Neural crest cell (in vitro differentiated cells): ENCODE measurements at regions not wholly inside any gene's neighbourhood (a gene's known extent, or its start where the extent isn't known, plus 50 kb on each side); places are given as distances from the start of the nearest gene placed in this dataset.

Source experiments
- DNase-seq: peaks from one replicate; pipeline ENCODE4 v3.0.0; 2021; ENCODE audit warnings: low read depth, mixed read lengths, low spot score
- H3K27ac Mint-ChIP-seq: one replicate; pipeline ENCODE4 v1.8.0; 2021; ENCODE audit warnings: mild to moderate bottlenecking, mixed read lengths; ENCODE audit not compliant: unreplicated experiment
- H3K27me3 Mint-ChIP-seq: 2 replicates; pipeline ENCODE4 v1.8.0; 2021; ENCODE audit warnings: low read depth, mild to moderate bottlenecking, mixed read lengths
- H3K36me3 Mint-ChIP-seq: 2 replicates; pipeline ENCODE4 v1.8.0; 2021; ENCODE audit warnings: low read depth, mild to moderate bottlenecking, mixed read lengths
- H3K4me1 Mint-ChIP-seq: 2 replicates; pipeline ENCODE4 v1.8.0; 2021; ENCODE audit warnings: mixed read lengths
- H3K4me3 Mint-ChIP-seq: one replicate; pipeline ENCODE4 v1.8.0; 2021; ENCODE audit warnings: mild to moderate bottlenecking, mixed read lengths
- H3K9me3 Mint-ChIP-seq: 2 replicates; pipeline ENCODE4 v1.8.0; 2021; ENCODE audit warnings: mixed read lengths
- CTCF ChIP-seq: fragments of 200-600 bp; sonication (generic); conservative IDR thresholded peaks from 2 replicates; pipeline ENCODE4 v1.5.0; 2021; ENCODE audit warnings: antibody characterized with exemption, mild to moderate bottlenecking

- Mint-ChIP-seq H3K4me1 (peaks cover 4% of the 10 kb centered on the region), H3K4me3 (no peak overlapping the region), H3K9me3 (no peaks in the 10 kb centered on the region), H3K27ac (no peak overlapping the region), H3K27me3 (no peaks in the 10 kb centered on the region), H3K36me3 (no peaks in the 10 kb centered on the region)
- no peak for DNase-seq
- TF ChIP-seq CTCF, result no peak
Measured at GRCh38 chr15:36335224-36335623, 244.2 kb upstream of the CDIN1 start.

- H3K4me3 Mint-ChIP-seq, result no peak overlapping the region
- TF ChIP-seq CTCF, result no peak
- H3K4me1 Mint-ChIP-seq, result peaks cover 4% of the 10 kb centered on the region
- no peak overlapping the region for H3K27ac Mint-ChIP-seq
- no peak for DNase-seq
- no peaks in the 10 kb centered on the region for H3K27me3 Mint-ChIP-seq
- H3K36me3 Mint-ChIP-seq, result no peaks in the 10 kb centered on the region
- H3K9me3 Mint-ChIP-seq, result no peaks in the 10 kb centered on the region
Measured at GRCh38 chr15:36335659-36336058, 243.8 kb upstream of the CDIN1 start.

GRCh38 chr15:36344887-36345286 is 234.5 kb upstream of the CDIN1 start:
- Mint-ChIP-seq H3K36me3 (no peaks in the 10 kb centered on the region), H3K9me3 (no peaks in the 10 kb centered on the region), H3K4me3 (no peak overlapping the region), H3K27me3 (no peaks in the 10 kb centered on the region), H3K4me1 (no peaks in the 10 kb centered on the region), H3K27ac (no peak overlapping the region)
- TF ChIP-seq CTCF, result no peak
- DNase-seq, result no peak

GRCh38 chr15:36347272-36347858 is 232.1 kb upstream of the CDIN1 start:
- H3K27ac Mint-ChIP-seq, result no peak overlapping the region
- TF ChIP-seq CTCF, result no peak
- DNase-seq, result no peak
- no peaks in the 10 kb centered on the region for H3K9me3 Mint-ChIP-seq
- no peak overlapping the region for H3K4me3 Mint-ChIP-seq
- no peaks in the 10 kb centered on the region for H3K36me3 Mint-ChIP-seq
- H3K27me3 Mint-ChIP-seq, result no peaks in the 10 kb centered on the region
- H3K4me1 Mint-ChIP-seq, result no peaks in the 10 kb centered on the region

GRCh38 chr15:36356466-36356865 is 223.0 kb upstream of the CDIN1 start:
- TF ChIP-seq CTCF, result no peak
- H3K36me3 Mint-ChIP-seq, result no peaks in the 10 kb centered on the region
- H3K27me3 Mint-ChIP-seq, result no peaks in the 10 kb centered on the region
- no peaks in the 10 kb centered on the region for H3K4me1 Mint-ChIP-seq
- H3K4me3 Mint-ChIP-seq, result no peak overlapping the region
- no peak overlapping the region for H3K27ac Mint-ChIP-seq
- no peak for DNase-seq
- H3K9me3 Mint-ChIP-seq, result no peaks in the 10 kb centered on the region
